ENCODE measurements at regions not wholly inside any gene's neighbourhood (a gene's known extent, or its start where the extent isn't known, plus 50 kb on each side); places are given as distances from the start of the nearest gene placed in this dataset.
A peak's percentile ranks its signal among the peaks of the same experiment; 100 is the strongest.

DNA sequence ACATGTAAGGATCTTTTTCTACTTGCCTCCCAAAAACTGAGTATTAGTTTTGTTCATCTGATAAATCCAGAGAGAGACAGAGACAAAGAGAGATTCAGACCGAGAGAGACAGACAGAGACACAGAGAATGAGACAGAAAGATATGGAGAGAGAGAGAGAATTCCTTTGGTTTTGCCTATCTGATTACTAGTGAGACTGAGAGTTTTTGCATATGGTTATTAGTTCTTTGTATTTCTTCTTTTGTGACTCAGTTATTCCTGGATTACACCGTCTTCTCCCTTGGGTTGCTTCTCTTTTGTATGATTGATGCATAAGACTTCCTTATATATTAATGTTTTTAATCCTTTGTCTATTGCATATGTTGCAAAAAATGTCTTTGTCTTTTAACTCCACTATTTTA lies 91.2 kb upstream of the SPATA31C2 start:
- Histone ChIP-seq H3K27me3 (ENCODE audit: control insufficient read depth in 1 of 2, insufficient read depth in 2 of 2, low read length in 1 of 2) (no peaks in the 10 kb centered on the region), H3K4me3 (ENCODE audit: low read length in 2 of 2) (no peak overlapping the region), H3K27ac (ENCODE audit: low read depth in 1 of 2, low read length in 2 of 2) (no peak overlapping the region), H3K36me3 (ENCODE audit: control insufficient read depth in 1 of 2, insufficient read depth in 2 of 2, low read length in 1 of 2) (no peaks in the 10 kb centered on the region), H3K9me3 (ENCODE audit: control insufficient read depth, low read length) (no peaks in the 10 kb centered on the region), H3K4me1 (ENCODE audit: control insufficient read depth in 1 of 2, insufficient read depth in 2 of 2, low read length in 2 of 2) (no peaks in the 10 kb centered on the region)
- intact Hi-C loops (cut with DNase I), result no loop called here
- WGBS, 2 donors, result 86 to 90% methylated on average over 2 of the region's 2 CpGs
- no peak for ATAC-seq (ENCODE audit: low FRiP score)
- DNase-seq, result no peak

GRCh38 chr9:88224938-88225337 lies 86.7 kb upstream of the SPATA31C2 start:
- Histone ChIP-seq H3K4me3 (ENCODE audit: low read length in 2 of 2) (no peak overlapping the region), H3K36me3 (ENCODE audit: control insufficient read depth in 1 of 2, insufficient read depth in 2 of 2, low read length in 1 of 2) (no peaks in the 10 kb centered on the region), H3K27me3 (ENCODE audit: control insufficient read depth in 1 of 2, insufficient read depth in 2 of 2, low read length in 1 of 2) (no peaks in the 10 kb centered on the region), H3K9me3 (ENCODE audit: control insufficient read depth, low read length) (no peaks in the 10 kb centered on the region), H3K27ac (ENCODE audit: low read depth in 1 of 2, low read length in 2 of 2) (no peak overlapping the region), H3K4me1 (ENCODE audit: control insufficient read depth in 1 of 2, insufficient read depth in 2 of 2, low read length in 2 of 2) (no peaks in the 10 kb centered on the region)
- intact Hi-C loops (cut with DNase I), result no loop called here
- WGBS, 2 donors, result 86 to 88% methylated on average over 6 of the region's 6 CpGs
- ATAC-seq (ENCODE audit: low FRiP score) (no peak), DNase-seq (peak in 1 of 2 donors; percentile 32)

- 77 to 88% methylated on average over 7 of the region's 7 CpGs for WGBS, 2 donors
- ATAC-seq (ENCODE audit: low FRiP score) (no peak), DNase-seq (peak in 1 of 2 donors; percentile 35)
- no peaks in the 10 kb centered on the region for H3K9me3 ChIP-seq (ENCODE audit: control insufficient read depth, low read length)
- H3K4me1 ChIP-seq (ENCODE audit: control insufficient read depth in 1 of 2, insufficient read depth in 2 of 2, low read length in 2 of 2), result no peaks in the 10 kb centered on the region
- H3K27me3 ChIP-seq (ENCODE audit: control insufficient read depth in 1 of 2, insufficient read depth in 2 of 2, low read length in 1 of 2), result no peaks in the 10 kb centered on the region
- no peaks in the 10 kb centered on the region for H3K36me3 ChIP-seq (ENCODE audit: control insufficient read depth in 1 of 2, insufficient read depth in 2 of 2, low read length in 1 of 2)
- no peak overlapping the region for H3K4me3 ChIP-seq (ENCODE audit: low read length in 2 of 2)
- no peak overlapping the region for H3K27ac ChIP-seq (ENCODE audit: low read depth in 1 of 2, low read length in 2 of 2)
- intact Hi-C loops (cut with DNase I), result no loop called here
Measured at GRCh38 chr9:88221105-88221504, 82.8 kb upstream of the SPATA31C2 start.

- ATAC-seq (ENCODE audit: low FRiP score) (peak; percentile 34), DNase-seq (peak in 1 of 2 donors; percentile 61)
- Histone ChIP-seq H3K4me1 (ENCODE audit: control insufficient read depth in 1 of 2, insufficient read depth in 2 of 2, low read length in 2 of 2) (no peaks in the 10 kb centered on the region), H3K36me3 (ENCODE audit: control insufficient read depth in 1 of 2, insufficient read depth in 2 of 2, low read length in 1 of 2) (no peaks in the 10 kb centered on the region), H3K27me3 (ENCODE audit: control insufficient read depth in 1 of 2, insufficient read depth in 2 of 2, low read length in 1 of 2) (no peaks in the 10 kb centered on the region), H3K9me3 (ENCODE audit: control insufficient read depth, low read length) (no peaks in the 10 kb centered on the region), H3K4me3 (ENCODE audit: low read length in 2 of 2) (no peak overlapping the region), H3K27ac (ENCODE audit: low read depth in 1 of 2, low read length in 2 of 2) (no peak overlapping the region)
- 96 to 97% methylated on average over 20 of the region's 20 CpGs for WGBS, 2 donors
- intact Hi-C loops (cut with DNase I), result no loop called here
Measured at GRCh38 chr9:88220652-88221051, 82.4 kb upstream of the SPATA31C2 start.

GRCh38 chr9:88219601-88220000 lies 81.3 kb upstream of the SPATA31C2 start:
- no peaks in the 10 kb centered on the region for H3K9me3 ChIP-seq (ENCODE audit: control insufficient read depth, low read length)
- 37% methylated on average over 4 of the region's 4 CpGs for WGBS, 2 donors
- no peak overlapping the region for H3K4me3 ChIP-seq (ENCODE audit: low read length in 2 of 2)
- ATAC-seq (ENCODE audit: low FRiP score) (no peak), DNase-seq (no peak)
- intact Hi-C loops (cut with DNase I), result no loop called here
- H3K4me1 ChIP-seq (ENCODE audit: control insufficient read depth in 1 of 2, insufficient read depth in 2 of 2, low read length in 2 of 2), result no peaks in the 10 kb centered on the region
- H3K27me3 ChIP-seq (ENCODE audit: control insufficient read depth in 1 of 2, insufficient read depth in 2 of 2, low read length in 1 of 2), result no peaks in the 10 kb centered on the region
- H3K27ac ChIP-seq (ENCODE audit: low read depth in 1 of 2, low read length in 2 of 2), result no peak overlapping the region
- H3K36me3 ChIP-seq (ENCODE audit: control insufficient read depth in 1 of 2, insufficient read depth in 2 of 2, low read length in 1 of 2), result no peaks in the 10 kb centered on the region

DNA sequence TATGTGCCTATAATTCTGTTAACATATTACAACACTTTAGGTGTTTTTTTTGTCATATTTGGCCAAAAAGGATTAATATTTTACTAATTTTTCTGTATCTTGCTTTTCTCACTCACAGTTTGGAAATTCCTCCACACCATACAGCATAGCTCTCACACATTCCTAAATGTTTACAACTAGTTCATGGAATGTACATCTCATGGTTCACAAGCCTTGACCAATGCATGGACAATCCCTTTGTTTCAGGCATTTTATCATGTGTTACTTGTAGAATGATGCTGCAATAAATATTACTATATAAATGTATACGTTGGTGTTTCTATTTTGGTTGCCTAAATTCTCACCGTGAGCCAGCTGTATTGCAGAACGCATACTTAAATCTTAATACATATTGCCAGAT lies 80.5 kb upstream of the SPATA31C2 start:
- intact Hi-C loops (cut with DNase I), result no loop called here
- H3K4me3 ChIP-seq (ENCODE audit: low read length in 2 of 2), result no peak overlapping the region
- no peaks in the 10 kb centered on the region for H3K27me3 ChIP-seq (ENCODE audit: control insufficient read depth in 1 of 2, insufficient read depth in 2 of 2, low read length in 1 of 2)
- H3K27ac ChIP-seq (ENCODE audit: low read depth in 1 of 2, low read length in 2 of 2), result no peak overlapping the region
- DNase-seq (no peak), ATAC-seq (ENCODE audit: low FRiP score) (no peak)
- no peaks in the 10 kb centered on the region for H3K9me3 ChIP-seq (ENCODE audit: control insufficient read depth, low read length)
- WGBS, 2 donors, result 74 to 77% methylated on average over 3 of the region's 3 CpGs
- H3K36me3 ChIP-seq (ENCODE audit: control insufficient read depth in 1 of 2, insufficient read depth in 2 of 2, low read length in 1 of 2), result no peaks in the 10 kb centered on the region
- H3K4me1 ChIP-seq (ENCODE audit: control insufficient read depth in 1 of 2, insufficient read depth in 2 of 2, low read length in 2 of 2), result no peaks in the 10 kb centered on the region

GRCh38 chr9:88216126-88216995 lies 78.1 kb upstream of the SPATA31C2 start:
- no peak overlapping the region for H3K27ac ChIP-seq (ENCODE audit: low read depth in 1 of 2, low read length in 2 of 2)
- no peak for ATAC-seq (ENCODE audit: low FRiP score)
- no peak overlapping the region for H3K4me3 ChIP-seq (ENCODE audit: low read length in 2 of 2)
- H3K36me3 ChIP-seq (ENCODE audit: control insufficient read depth in 1 of 2, insufficient read depth in 2 of 2, low read length in 1 of 2), result no peaks in the 10 kb centered on the region
- H3K9me3 ChIP-seq (ENCODE audit: control insufficient read depth, low read length), result no peaks in the 10 kb centered on the region
- no peaks in the 10 kb centered on the region for H3K27me3 ChIP-seq (ENCODE audit: control insufficient read depth in 1 of 2, insufficient read depth in 2 of 2, low read length in 1 of 2)
- intact Hi-C loops (cut with DNase I), result no loop called here
- 67 to 71% methylated on average over 29 of the region's 29 CpGs for WGBS, 2 donors
- no peaks in the 10 kb centered on the region for H3K4me1 ChIP-seq (ENCODE audit: control insufficient read depth in 1 of 2, insufficient read depth in 2 of 2, low read length in 2 of 2)
- DNase-seq, result peak in 1 of 2 donors; percentile 70

DNA sequence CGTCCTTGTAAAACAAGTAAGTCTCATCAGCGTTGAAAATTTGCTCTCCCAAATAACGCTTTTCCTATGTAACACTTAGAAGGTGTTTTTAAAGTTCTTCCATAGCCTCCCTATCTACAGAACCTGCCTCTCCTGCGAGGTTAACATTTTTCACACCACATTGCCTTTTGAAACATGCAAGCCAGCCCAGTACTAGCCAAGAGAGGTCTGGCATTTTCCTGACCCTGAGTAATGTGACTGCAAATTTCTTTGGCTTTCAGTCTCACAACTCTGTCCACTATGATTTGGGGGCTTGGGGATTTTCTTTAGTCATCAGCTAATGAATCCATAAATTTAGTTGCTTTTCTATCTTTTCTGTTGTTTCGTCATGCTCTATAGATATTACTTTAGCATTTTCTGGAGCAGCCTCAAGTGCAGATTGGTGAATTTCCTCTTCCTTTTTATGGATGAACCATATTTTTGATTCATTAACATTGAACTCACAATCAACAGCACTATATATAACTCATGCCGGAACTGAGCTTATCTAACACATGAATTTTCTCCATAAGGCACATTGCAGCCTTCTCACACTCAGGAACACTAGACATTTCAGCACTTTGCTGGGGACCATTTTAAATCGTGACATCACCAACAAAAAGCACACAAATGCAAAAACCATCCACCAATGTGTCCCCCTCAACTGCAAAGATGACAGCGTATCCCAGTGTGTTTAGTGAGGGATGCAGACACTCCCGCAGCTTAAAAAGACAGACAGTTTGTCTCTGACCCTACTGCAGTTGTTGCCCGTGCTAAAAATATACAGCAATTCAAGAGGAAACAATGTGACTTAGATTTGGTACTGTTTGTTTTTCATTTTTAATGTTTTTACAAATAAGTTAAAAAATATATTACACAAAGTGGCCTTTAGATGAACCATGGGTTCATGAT lies 77.2 kb upstream of the SPATA31C2 start:
- no peak for ATAC-seq (ENCODE audit: low FRiP score)
- no peaks in the 10 kb centered on the region for H3K9me3 ChIP-seq (ENCODE audit: control insufficient read depth, low read length)
- no peaks in the 10 kb centered on the region for H3K27me3 ChIP-seq (ENCODE audit: control insufficient read depth in 1 of 2, insufficient read depth in 2 of 2, low read length in 1 of 2)
- H3K27ac ChIP-seq (ENCODE audit: low read depth in 1 of 2, low read length in 2 of 2), result no peak overlapping the region
- intact Hi-C loops (cut with DNase I), result no loop called here
- H3K4me1 ChIP-seq (ENCODE audit: control insufficient read depth in 1 of 2, insufficient read depth in 2 of 2, low read length in 2 of 2), result no peaks in the 10 kb centered on the region
- DNase-seq, result no peak
- 18 to 22% methylated on average over 10 of the region's 10 CpGs for WGBS, 2 donors
- H3K36me3 ChIP-seq (ENCODE audit: control insufficient read depth in 1 of 2, insufficient read depth in 2 of 2, low read length in 1 of 2), result no peaks in the 10 kb centered on the region
- H3K4me3 ChIP-seq (ENCODE audit: low read length in 2 of 2), result no peak overlapping the region

Data from aorta (tissue), 5 donors.